ENCODE measurements at regions not wholly inside any gene's neighbourhood (a gene's known extent, or its start where the extent isn't known, plus 50 kb on each side); places are given as distances from the start of the nearest gene placed in this dataset.
"Not testable (repeated sequence)": the region's sequence is repeated elsewhere in the genome, so short reads cannot be mapped to it uniquely, and the experiment has no call there.

DNA sequence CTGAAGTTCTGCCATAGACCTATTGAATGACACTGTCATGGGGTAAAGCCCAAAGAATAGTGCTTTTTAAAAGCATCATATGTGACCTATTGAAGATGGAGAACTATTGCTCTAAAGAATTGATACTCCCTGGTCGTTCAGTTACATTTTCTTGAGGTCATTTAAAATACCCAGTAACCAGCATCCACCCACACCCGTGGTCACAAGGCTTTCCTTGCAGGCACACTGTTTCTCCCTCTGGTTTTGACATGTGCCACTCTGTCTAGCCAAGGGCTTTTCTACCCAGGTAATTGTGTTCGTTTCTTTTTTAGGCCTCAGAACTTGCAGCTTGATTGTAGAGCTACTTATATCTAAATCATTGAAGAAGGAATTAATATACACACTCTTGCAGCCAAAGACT, 68.3 kb upstream of the LYZL2 start:
- TF ChIP-seq, protein P1, sequence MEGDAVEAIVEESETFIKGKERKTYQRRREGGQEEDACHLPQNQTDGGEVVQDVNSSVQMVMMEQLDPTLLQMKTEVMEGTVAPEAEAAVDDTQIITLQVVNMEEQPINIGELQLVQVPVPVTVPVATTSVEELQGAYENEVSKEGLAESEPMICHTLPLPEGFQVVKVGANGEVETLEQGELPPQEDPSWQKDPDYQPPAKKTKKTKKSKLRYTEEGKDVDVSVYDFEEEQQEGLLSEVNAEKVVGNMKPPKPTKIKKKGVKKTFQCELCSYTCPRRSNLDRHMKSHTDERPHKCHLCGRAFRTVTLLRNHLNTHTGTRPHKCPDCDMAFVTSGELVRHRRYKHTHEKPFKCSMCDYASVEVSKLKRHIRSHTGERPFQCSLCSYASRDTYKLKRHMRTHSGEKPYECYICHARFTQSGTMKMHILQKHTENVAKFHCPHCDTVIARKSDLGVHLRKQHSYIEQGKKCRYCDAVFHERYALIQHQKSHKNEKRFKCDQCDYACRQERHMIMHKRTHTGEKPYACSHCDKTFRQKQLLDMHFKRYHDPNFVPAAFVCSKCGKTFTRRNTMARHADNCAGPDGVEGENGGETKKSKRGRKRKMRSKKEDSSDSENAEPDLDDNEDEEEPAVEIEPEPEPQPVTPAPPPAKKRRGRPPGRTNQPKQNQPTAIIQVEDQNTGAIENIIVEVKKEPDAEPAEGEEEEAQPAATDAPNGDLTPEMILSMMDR (IDR thresholded peaks at IDR 0.05; ENCODE audit: low read depth, low read length) = no peak
- Histone ChIP-seq H3K36me3 (no peaks in the 10 kb centered on the region), H3K9me3 (no peaks in the 10 kb centered on the region), H3K4me3 (ENCODE audit: low read depth, low read length) (no peak overlapping the region), H3K4me1 (peaks cover 3% of the 10 kb centered on the region; the same call in 1 of the 2 replicates), H3K27me3 (no peaks in the 10 kb centered on the region)
- no peak for DNase-seq

DNA sequence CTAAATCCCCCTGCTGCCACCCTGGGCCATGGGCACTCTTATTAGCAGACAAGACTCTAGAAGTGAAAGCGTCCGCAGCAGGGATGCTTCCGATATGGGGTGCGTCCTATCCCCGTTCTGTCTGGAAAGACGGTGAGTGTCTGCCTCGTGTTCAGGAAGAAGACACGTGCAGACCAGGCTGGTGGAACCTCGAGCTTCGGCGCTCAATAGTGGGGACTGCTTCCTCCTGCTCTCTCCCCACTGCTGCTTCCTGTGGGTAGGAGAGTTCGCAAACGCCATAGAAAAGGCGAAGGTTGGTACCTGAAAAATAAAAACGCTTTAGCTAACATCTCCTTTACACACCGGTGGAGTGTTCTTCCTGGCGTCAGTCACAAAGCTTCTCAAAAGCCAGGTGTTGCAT, 67.7 kb upstream of the LYZL2 start:
- not testable (repeated sequence) for DNase-seq; H3K27me3 ChIP-seq; H3K4me1 ChIP-seq; H3K4me3 ChIP-seq (ENCODE audit: low read depth, low read length); H3K36me3 ChIP-seq; H3K9me3 ChIP-seq

DNA sequence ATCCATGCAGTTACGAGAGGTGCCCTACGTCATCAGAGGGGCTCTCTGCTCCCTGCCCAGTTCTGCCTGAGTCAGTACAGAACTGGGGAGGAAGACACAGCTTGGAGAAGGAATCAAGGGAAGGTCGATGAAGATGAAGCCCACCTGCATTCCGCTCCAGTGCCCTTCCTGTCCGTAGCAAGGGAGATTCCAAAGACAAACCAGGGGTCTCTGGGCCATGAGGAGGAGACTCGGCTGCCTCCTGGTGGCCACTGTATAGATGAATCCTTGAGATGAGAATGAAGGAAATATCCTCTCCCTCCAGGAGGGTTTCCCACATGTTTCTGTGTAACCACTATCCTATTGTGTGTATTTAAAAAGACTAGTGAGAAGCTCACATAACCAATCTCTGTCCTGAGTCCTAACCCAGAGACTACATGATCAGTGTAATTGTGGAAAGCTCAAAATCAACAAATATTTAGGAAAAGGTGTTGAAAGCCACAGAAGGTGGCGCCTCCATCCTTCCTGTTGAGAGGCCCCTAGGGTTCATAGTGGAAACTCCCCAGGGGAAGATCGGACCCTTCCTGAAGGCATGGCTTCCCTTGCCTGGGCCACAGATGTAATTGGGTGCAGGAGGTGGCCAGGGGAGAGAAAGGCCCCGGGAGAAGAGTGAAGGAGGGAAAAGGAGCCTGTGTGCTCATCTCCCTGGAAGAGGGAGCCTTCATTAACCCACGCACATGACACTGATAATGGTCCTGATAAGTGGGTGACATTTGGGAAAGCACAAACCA, 67.0 kb upstream of the LYZL2 start:
- not testable (repeated sequence) for DNase-seq; H3K9me3 ChIP-seq; H3K4me3 ChIP-seq (ENCODE audit: low read depth, low read length); H3K4me1 ChIP-seq; H3K36me3 ChIP-seq; H3K27me3 ChIP-seq

DNA sequence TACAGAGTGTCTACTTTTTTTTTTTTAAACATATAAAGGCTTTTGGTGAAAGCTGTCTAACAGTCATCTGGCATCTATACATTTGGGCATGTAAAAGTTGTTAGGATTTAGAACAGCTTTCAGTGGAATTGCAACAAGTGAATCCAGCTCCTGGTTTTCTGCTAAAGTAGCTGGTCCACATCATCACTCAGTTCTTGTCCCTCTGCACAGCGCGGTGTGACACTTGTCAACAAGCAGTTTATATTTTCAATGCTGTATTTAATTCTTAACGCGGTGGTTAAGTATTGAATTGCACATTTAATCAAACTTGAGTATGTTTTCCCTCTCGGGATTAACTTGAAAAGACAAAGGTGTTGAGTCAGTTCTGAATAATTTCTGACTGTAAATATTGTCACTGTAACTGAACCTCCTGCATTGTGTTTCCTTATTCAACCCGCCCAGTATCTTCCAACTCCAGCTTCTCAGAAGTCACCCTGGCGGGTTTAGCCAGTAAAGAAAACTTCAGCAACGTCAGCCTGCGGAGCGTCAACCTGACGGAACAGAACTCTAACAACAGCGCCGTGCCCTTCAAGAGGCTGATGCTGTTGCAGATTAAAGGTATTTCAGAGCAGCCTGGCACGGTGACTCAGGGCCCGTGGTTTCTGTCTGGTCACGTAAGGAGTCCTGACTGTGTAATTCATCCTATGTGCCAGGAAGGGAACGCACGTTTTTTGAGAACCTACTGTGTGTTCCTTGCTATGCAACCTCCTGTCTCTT, 66.1 kb upstream of the LYZL2 start:
- not testable (repeated sequence) for H3K4me1 ChIP-seq; H3K4me3 ChIP-seq (ENCODE audit: low read depth, low read length); H3K27me3 ChIP-seq; H3K36me3 ChIP-seq; DNase-seq; H3K9me3 ChIP-seq

DNA sequence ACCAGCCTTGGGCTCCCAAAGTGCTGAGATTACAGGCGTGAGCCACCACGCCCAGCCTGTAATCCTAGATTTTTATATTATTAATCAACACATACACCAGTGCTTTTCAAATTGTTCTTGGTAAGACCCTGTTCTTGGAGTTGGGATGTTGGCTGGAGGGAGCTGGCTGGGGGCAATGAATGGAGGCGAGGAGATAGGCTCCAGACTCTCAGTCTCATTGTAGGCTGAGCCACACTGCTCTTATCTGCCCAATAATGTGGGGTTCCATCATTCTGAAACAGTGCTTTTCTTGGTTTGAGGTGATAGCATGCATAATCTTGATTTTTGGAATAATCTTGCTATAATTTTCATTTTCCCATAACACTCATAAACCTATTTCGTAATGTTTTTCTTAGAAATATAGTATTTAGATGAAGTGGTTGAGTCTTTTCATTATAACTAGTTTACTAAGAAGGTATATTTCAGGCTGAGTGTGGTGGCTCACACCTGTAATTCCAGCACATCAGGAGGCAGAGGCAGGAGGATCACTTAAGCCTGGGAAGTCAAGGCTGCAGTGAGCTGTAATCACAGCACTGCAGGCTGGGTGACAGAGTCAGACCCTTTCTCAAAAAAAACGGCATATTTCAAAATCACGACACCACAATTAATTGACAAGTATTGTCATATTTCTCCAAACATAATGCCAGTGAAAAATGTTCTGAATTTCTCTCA, 65.1 kb upstream of the LYZL2 start:
- TF ChIP-seq, protein P1 (IDR thresholded peaks at IDR 0.05; ENCODE audit: low read depth, low read length) = no peak
- DNase-seq = no peak

DNA sequence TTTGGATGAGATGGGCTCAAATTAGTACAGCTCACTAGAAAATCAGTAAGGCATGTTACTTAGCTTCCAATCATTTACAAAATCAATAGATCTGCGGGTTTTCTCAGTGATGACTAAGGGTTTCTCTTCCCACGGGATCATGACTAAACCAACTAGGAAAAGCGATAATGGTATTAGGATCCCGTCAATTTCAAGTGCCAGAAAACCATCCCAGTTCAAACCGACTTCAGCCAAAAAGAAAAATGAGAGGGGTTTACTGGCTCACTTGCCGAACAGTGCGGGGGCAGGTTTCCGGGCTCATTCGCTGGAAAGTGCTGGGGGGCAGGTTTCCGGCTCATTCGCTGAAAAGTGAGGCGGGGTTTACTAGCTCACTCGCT, 62.1 kb upstream of the LYZL2 start:
- TF ChIP-seq, protein P1 (IDR thresholded peaks at IDR 0.05; ENCODE audit: low read depth, low read length) = no peak
- no peak for DNase-seq
- Histone ChIP-seq H3K9me3 (no peaks in the 10 kb centered on the region), H3K27me3 (no peaks in the 10 kb centered on the region), H3K36me3 (no peaks in the 10 kb centered on the region), H3K4me3 (ENCODE audit: low read depth, low read length) (no peak overlapping the region), H3K4me1 (no peaks in the 10 kb centered on the region)

More for the DNA sequence above, 65.1 kb upstream of the LYZL2 start:
- H3K9me3 ChIP-seq = no peaks in the 10 kb centered on the region
- H3K4me3 ChIP-seq (ENCODE audit: low read depth, low read length) = no peak overlapping the region
- H3K4me1 ChIP-seq = no peaks in the 10 kb centered on the region
- no peaks in the 10 kb centered on the region for H3K27me3 ChIP-seq
- no peaks in the 10 kb centered on the region for H3K36me3 ChIP-seq

DNA sequence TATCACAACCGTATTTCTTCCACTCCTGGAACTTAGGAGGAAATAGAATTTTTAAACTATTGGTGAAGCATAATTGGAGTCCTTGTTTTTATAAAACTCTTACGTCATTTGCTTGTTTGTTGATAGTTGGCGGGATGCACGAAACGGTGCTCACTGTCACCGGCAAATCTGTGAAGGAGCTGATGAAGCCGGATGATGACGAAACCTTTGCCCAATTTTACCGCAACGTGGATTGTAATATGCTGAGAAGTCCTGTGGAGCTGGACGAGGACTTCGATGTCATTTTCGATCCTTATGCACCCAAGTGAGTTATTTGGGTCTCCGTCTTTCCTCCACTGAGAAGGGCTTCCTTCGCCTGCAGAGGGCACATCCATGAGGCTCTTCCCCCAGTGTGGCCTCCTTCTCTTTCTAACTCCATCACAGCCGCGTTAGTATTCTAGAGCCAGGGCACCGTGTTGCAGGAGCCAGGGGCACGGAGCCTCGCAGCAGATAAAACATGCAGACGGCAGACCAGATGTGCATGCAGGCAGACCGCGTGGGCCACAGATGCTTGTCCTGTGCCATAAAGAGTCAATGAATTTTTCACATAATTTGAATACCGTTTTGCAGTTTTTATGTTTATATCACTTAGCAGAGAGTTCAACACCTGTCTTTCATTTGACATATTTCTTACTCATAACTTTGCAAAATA, 61.5 kb upstream of the LYZL2 start:
- H3K27me3 ChIP-seq; H3K36me3 ChIP-seq; H3K9me3 ChIP-seq; DNase-seq; H3K4me3 ChIP-seq (ENCODE audit: low read depth, low read length); H3K4me1 ChIP-seq: not testable (repeated sequence)

Data from BE2C (cell line).